WTC11 (cell line): ENCODE measurements at regions not wholly inside any gene's neighbourhood (a gene's known extent, or its start where the extent isn't known, plus 50 kb on each side); places are given as distances from the start of the nearest gene placed in this dataset.

Source experiments
- ATAC-seq: fragments of 200-7000 bp; cut with Tn5 transposase; 2 replicates; pipeline ENCODE4 v1.10.0; 2021; ENCODE audit warnings: mild to moderate bottlenecking, moderate library complexity
- CTCF ChIA-PET: fragments of 300-600 bp; sonication (Branson Sonifier 250); formaldehyde crosslinking; loops from one replicate; lab custom pipeline; 2021; ENCODE audit warnings: antibody characterized with exemption; lab: Charles Lee
- POLR2A ChIA-PET: fragments of 350-600 bp; sonication (Branson Sonifier 250); formaldehyde crosslinking; loops from one replicate; lab custom pipeline; 2021; ENCODE audit warnings: antibody characterized with exemption; lab: Charles Lee
- DNase-seq: peaks from one replicate; pipeline ENCODE4 v3.0.0; 2021; ENCODE audit warnings: low spot score
- H3K27ac Mint-ChIP-seq: 2 replicates; pipeline ENCODE4 v1.8.0; 2021; ENCODE audit warnings: mixed read lengths
- H3K27me3 Mint-ChIP-seq: 2 replicates; pipeline ENCODE4 v1.8.0; 2021; ENCODE audit warnings: low read depth, mild to moderate bottlenecking, moderate library complexity, mixed read lengths
- H3K36me3 Mint-ChIP-seq: 2 replicates; pipeline ENCODE4 v1.8.0; 2021; ENCODE audit warnings: mixed read lengths
- H3K4me1 Mint-ChIP-seq: 2 replicates; pipeline ENCODE4 v1.8.0; 2022; ENCODE audit warnings: mixed read lengths
- H3K4me3 Mint-ChIP-seq: 2 replicates; pipeline ENCODE4 v1.8.0; 2021; ENCODE audit warnings: mild to moderate bottlenecking, moderate library complexity, mixed read lengths
- H3K9me3 Mint-ChIP-seq: 2 replicates; pipeline ENCODE4 v1.8.0; 2021; ENCODE audit warnings: mixed read lengths
- ATF1 ChIP-seq: sonication (generic); formaldehyde crosslinking; IDR thresholded peaks from 2 replicates; pipeline ENCODE4 v1.8.1; 2023; ENCODE audit warnings: mild to moderate bottlenecking, moderate library complexity, missing genetic modification reagents
- GRHL2 ChIP-seq: fragments of 250-450 bp; sonication (Bioruptor Pico); IDR thresholded peaks from 2 replicates; pipeline ENCODE4 v1.8.0; 2022; ENCODE audit warnings: mild to moderate bottlenecking, moderate library complexity; ENCODE audit not compliant: insufficient replicate concordance, severe bottlenecking
- GTF2I ChIP-seq: fragments of 250-450 bp; sonication (Bioruptor Pico); conservative IDR thresholded peaks from 2 replicates; pipeline ENCODE4 v1.4.0; 2021; ENCODE audit warnings: mild to moderate bottlenecking
- IRF2 ChIP-seq: sonication (generic); formaldehyde crosslinking; IDR thresholded peaks from 2 replicates; pipeline ENCODE4 v1.8.0; 2022; ENCODE audit warnings: low read depth, missing genetic modification reagents, borderline replicate concordance
- JUN ChIP-seq: sonication (generic); formaldehyde crosslinking; IDR thresholded peaks from 2 replicates; pipeline ENCODE4 v1.8.0; 2023; ENCODE audit warnings: mild to moderate bottlenecking, missing genetic modification reagents
- NFYB ChIP-seq: sonication (generic); formaldehyde crosslinking; conservative IDR thresholded peaks from 2 replicates; pipeline ENCODE4 v1.8.0; 2022; ENCODE audit warnings: low read depth, missing genetic modification reagents
- NR1H2 ChIP-seq: sonication (generic); formaldehyde crosslinking; IDR thresholded peaks from 2 replicates; pipeline ENCODE4 v1.9.0; 2021; ENCODE audit warnings: mild to moderate bottlenecking, moderate library complexity, missing genetic modification reagents
- PRDM15 ChIP-seq: sonication (generic); formaldehyde crosslinking; IDR thresholded peaks from 2 replicates; pipeline ENCODE4 v1.8.0; 2022; ENCODE audit warnings: missing genetic modification reagents
- PREB ChIP-seq: sonication (generic); formaldehyde crosslinking; IDR thresholded peaks from 2 replicates; pipeline ENCODE4 v1.8.1; 2022; ENCODE audit warnings: mild to moderate bottlenecking, missing genetic modification reagents, moderate library complexity, borderline replicate concordance
- RORB ChIP-seq: fragments of 250-450 bp; sonication (Bioruptor Pico); IDR thresholded peaks from 2 replicates; pipeline ENCODE4 v1.9.0; 2021; ENCODE audit warnings: mild to moderate bottlenecking
- TCF7 ChIP-seq: sonication (generic); formaldehyde crosslinking; IDR thresholded peaks from 2 replicates; pipeline ENCODE4 v1.8.0; 2022; ENCODE audit warnings: mild to moderate bottlenecking, low read depth, missing genetic modification reagents, moderate library complexity
- TEAD4 ChIP-seq: sonication (generic); formaldehyde crosslinking; IDR thresholded peaks from 2 replicates; pipeline ENCODE4 v1.8.0; 2022; ENCODE audit warnings: mild to moderate bottlenecking, missing genetic modification reagents
- TP53 ChIP-seq: sonication (generic); formaldehyde crosslinking; IDR thresholded peaks from 2 replicates; pipeline ENCODE4 v1.8.1; 2023; ENCODE audit warnings: mild to moderate bottlenecking, missing genetic modification reagents
- ZNF317 ChIP-seq: sonication (generic); formaldehyde crosslinking; IDR thresholded peaks from 2 replicates; pipeline ENCODE4 v1.8.1; 2023; ENCODE audit warnings: low read depth, mild to moderate bottlenecking, moderate library complexity, missing genetic modification reagents, borderline replicate concordance
- ZNF532 ChIP-seq: fragments of 250-450 bp; sonication (Bioruptor Pico); IDR thresholded peaks from 2 replicates; pipeline ENCODE4 v1.9.0; 2021; ENCODE audit warnings: mild to moderate bottlenecking, borderline replicate concordance
- ZNF671 ChIP-seq: fragments of 250-450 bp; sonication (Bioruptor Pico); IDR thresholded peaks from 2 replicates; pipeline ENCODE4 v1.8.0; 2021; ENCODE audit warnings: mild to moderate bottlenecking
- TF ChIP-seq, protein P1 (sequence below): sonication (generic); formaldehyde crosslinking; IDR thresholded peaks from 2 replicates; pipeline ENCODE4 v1.8.1; 2022; ENCODE audit warnings: missing genetic modification reagents, borderline replicate concordance

DNA sequence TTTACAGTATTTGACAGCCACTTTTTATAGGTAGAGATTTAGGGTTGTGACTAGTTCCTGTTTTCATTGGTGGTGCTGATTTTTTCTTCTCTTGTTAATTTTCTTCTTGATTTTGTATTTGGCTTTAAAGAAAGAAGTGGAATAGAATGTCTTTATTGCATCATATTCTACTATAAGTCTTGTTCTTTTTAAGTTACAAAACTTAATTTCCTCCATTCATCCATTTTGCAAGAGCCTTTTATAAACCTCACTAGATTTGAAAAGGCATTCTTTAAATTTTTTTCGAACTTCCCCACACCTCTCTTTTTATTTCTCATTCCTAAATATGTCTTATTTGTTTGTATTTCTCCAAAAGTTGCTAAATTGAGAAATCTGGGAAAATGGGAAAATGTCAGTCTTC is 1368.6 kb upstream of the ADGRL4 start:
- no peak for DNase-seq
- no peak for ATAC-seq
- Mint-ChIP-seq H3K4me1 (0 out of 2 replicates have a peak, but pooled peaks cover 7% of the 10 kb centered on the region), H3K27me3 (no peaks in the 10 kb centered on the region), H3K36me3 (no peaks in the 10 kb centered on the region), H3K27ac (no peak overlapping the region), H3K4me3 (no peak overlapping the region), H3K9me3 (no peaks in the 10 kb centered on the region)
- ChIA-PET POLR2A (no interaction called here), CTCF (no interaction called here)
- TF ChIP-seq TCF7 (no peak), NR1H2 (CRISPR knock-in tag) (no peak), RORB (CRISPR knock-in tag) (no peak)

DNA sequence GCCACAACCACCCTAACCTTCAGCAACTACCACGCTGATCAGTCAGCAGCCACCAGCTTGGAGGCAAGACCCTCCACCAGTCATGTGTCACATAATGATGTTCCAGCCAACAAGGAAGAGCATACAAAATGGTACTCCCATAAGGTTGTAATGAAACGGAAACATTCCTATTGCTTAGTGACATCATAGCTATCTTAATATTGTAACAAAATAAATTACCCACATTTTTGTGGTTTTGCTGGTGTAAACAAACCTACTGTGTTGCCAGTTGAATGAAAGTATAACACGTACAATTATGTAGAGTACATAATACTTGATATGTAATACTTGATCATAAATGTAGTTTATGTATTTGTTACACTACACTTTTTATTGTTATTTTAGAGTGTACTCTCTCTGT is 1363.2 kb upstream of the ADGRL4 start:
- Mint-ChIP-seq H3K27ac (no peak overlapping the region), H3K9me3 (no peaks in the 10 kb centered on the region), H3K4me3 (no peak overlapping the region), H3K36me3 (no peaks in the 10 kb centered on the region), H3K4me1 (peaks cover 11% of the 10 kb centered on the region; the same call in 1 of the 2 replicates), H3K27me3 (no peaks in the 10 kb centered on the region)
- TF ChIP-seq ATF1 (CRISPR knock-in tag) (no peak), PREB (no peak), RORB (CRISPR knock-in tag) (no peak)
- TF ChIP-seq, protein P1, sequence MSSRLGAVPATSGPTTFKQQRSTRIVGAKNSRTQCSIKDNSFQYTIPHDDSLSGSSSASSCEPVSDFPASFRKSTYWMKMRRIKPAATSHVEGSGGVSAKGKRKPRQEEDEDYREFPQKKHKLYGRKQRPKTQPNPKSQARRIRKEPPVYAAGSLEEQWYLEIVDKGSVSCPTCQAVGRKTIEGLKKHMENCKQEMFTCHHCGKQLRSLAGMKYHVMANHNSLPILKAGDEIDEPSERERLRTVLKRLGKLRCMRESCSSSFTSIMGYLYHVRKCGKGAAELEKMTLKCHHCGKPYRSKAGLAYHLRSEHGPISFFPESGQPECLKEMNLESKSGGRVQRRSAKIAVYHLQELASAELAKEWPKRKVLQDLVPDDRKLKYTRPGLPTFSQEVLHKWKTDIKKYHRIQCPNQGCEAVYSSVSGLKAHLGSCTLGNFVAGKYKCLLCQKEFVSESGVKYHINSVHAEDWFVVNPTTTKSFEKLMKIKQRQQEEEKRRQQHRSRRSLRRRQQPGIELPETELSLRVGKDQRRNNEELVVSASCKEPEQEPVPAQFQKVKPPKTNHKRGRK (CRISPR knock-in tag): no peak
- ChIA-PET CTCF (no interaction called here), POLR2A (no interaction called here)
- DNase-seq (no peak), ATAC-seq (no peak)

DNA sequence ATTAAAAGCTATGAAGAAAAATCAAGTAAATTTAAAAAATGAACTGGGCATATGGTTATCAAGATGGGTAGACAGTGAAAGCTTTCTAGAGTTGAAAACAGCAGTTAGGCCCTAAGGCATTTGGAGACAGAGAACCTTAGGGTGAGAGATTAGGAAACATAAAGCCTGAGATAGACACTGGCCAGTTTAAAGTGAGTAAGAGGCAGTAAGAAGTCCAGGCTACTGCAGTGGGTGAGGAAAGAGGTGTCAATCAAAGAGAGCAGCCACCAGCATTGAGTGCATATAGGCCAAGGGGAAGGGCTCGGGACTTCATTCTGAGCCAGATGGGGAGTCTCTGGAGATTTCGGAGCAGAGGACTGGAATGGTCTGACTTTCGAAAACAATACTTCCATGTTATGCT is 1360.5 kb upstream of the ADGRL4 start:
- no peak overlapping the region for H3K4me3 Mint-ChIP-seq
- H3K27me3 Mint-ChIP-seq: no peaks in the 10 kb centered on the region
- DNase-seq: no peak
- H3K27ac Mint-ChIP-seq: no peak overlapping the region; the same call in 1 of the 2 replicates
- ChIA-PET POLR2A (no interaction called here), CTCF (no interaction called here)
- H3K9me3 Mint-ChIP-seq: peaks cover 5% of the 10 kb centered on the region; the same call in 1 of the 2 replicates
- H3K36me3 Mint-ChIP-seq: no peaks in the 10 kb centered on the region
- TF ChIP-seq GRHL2 (no peak), ZNF317 (CRISPR knock-in tag) (no peak), GTF2I (CRISPR knock-in tag) (no peak), JUN (CRISPR knock-in tag) (no peak), TP53 (CRISPR knock-in tag) (no peak)
- H3K4me1 Mint-ChIP-seq: peaks cover 9% of the 10 kb centered on the region; the same call in 1 of the 2 replicates
- ATAC-seq: peak; percentile 41; the same call in 1 of the 2 replicates

- Mint-ChIP-seq H3K27me3 (no peaks in the 10 kb centered on the region), H3K9me3 (peaks cover 5% of the 10 kb centered on the region; the same call in 1 of the 2 replicates), H3K36me3 (no peaks in the 10 kb centered on the region), H3K27ac (no peak overlapping the region), H3K4me1 (peaks cover 9% of the 10 kb centered on the region; the same call in 1 of the 2 replicates), H3K4me3 (no peak overlapping the region)
- ATAC-seq (no peak), DNase-seq (no peak)
- POLR2A ChIA-PET: interaction anchor here (1.6 kb wide), 1 partner anchor 23 kb away, joined by 3 read pairs; no protein-coding TSS in a partner anchor
- CTCF ChIA-PET: no interaction called here
- TF ChIP-seq TEAD4 (CRISPR knock-in tag) (no peak), ZNF671 (CRISPR knock-in tag) (no peak), IRF2 (CRISPR knock-in tag) (no peak), ZNF532 (CRISPR knock-in tag) (no peak), PRDM15 (CRISPR knock-in tag) (no peak), NFYB (no peak)
These were observed 1359.0 kb upstream of the ADGRL4 start for GRCh38 chr1:80365359-80366021.
